ENCODE measurements at regions not wholly inside any gene's neighbourhood (a gene's known extent, or its start where the extent isn't known, plus 50 kb on each side); places are given as distances from the start of the nearest gene placed in this dataset.

- TF ChIP-seq CTCF (IDR thresholded peaks at IDR 0.05) (no peak), POLR2A (IDR thresholded peaks at IDR 0.05) (no peak), POLR2AphosphoS5 (IDR thresholded peaks at IDR 0.05) (no peak)
Measured at GRCh38 chr1:29914936-29915335, 678.6 kb downstream of the PTPRU start.
